K562 (cell line): ENCODE measurements at regions not wholly inside any gene's neighbourhood (a gene's known extent, or its start where the extent isn't known, plus 50 kb on each side); places are given as distances from the start of the nearest gene placed in this dataset.

Source experiments
- ATAC-seq: fragments of 200-7000 bp; cut with Tn5 transposase; 3 replicates; pipeline ENCODE4 v1.9.1; 2020; ENCODE audit warnings: moderate library complexity
- BruUV-seq: library from RNA; stranded (reverse); fragments of 400-500 nt; replicated peaks from 2 replicates; lab custom pipeline; 2021; lab: Mats Ljungman, UMichigan
- CTCF ChIA-PET: fragments of 300-600 bp; formaldehyde crosslinking; extraction: SDS; loops from one replicate; lab custom pipeline; 2021; ENCODE audit warnings: low intra/inter-chr PET ratio; lab: Yijun Ruan, JAX
- POLR2A ChIA-PET: fragments of 300-600, 350-650 bp; sonication (Branson Sonifier 250); formaldehyde crosslinking; extraction: SDS; loops from one replicate; lab custom pipeline; 2021; ENCODE audit warnings: antibody characterized with exemption, inconsistent platforms; lab: Yijun Ruan, JAX
- DNase-seq, 4 experiments: peaks; one replicate each; pipeline versions ENCODE4 v3.0.0 to v3.0.0-alpha.2; 2011 to 2018; ENCODE audit warnings: low spot score in 3 of 4, mixed read lengths in 3 of 4; ENCODE audit errors: extremely low read depth in 1 of 4
- FAIRE-seq: peaks from 2 replicates; lab custom pipeline; 2011; peaks lifted over from hg19 to GRCh38; lab: Jason Lieb, UNC
- H2AFZ ChIP-seq: 2 replicates; pipeline ENCODE4 v1.6.0; 2011; ENCODE audit warnings: low read depth, low read length, control low read depth, inconsistent platforms
- H3K27ac ChIP-seq: fragments of 200-600 bp; 3 replicates; pipeline ENCODE4 v1.8.0; 2011; ENCODE audit warnings: low read depth, mild to moderate bottlenecking, control low read depth, inconsistent platforms, low read length, moderate library complexity, mixed read lengths; ENCODE audit errors: extremely low read depth
- H3K27me3 ChIP-seq, 2 experiments: fragments of 300-600 bp in 1 of 2; 2 replicates in 1 of 2; 3 replicates in 1 of 2; pipeline versions ENCODE4 v1.6.0 to v1.8.0; 2011; ENCODE audit warnings: inconsistent platforms in 2 of 2, low read length in 2 of 2, mild to moderate bottlenecking in 1 of 2, mixed read lengths in 1 of 2, moderate library complexity in 1 of 2; ENCODE audit not compliant: control insufficient read depth in 2 of 2, insufficient read depth in 2 of 2
- H3K36me3 ChIP-seq: fragments of 300-600 bp; 3 replicates; pipeline ENCODE4 v1.8.0; 2011; ENCODE audit warnings: mild to moderate bottlenecking, low read length, inconsistent platforms; ENCODE audit not compliant: control insufficient read depth, insufficient read depth
- H3K4me1 ChIP-seq, 2 experiments: fragments of 200-600 bp in 1 of 2; replicated peaks in 1 of 2; 2 replicates in 1 of 2; 3 replicates in 1 of 2; pipeline versions ENCODE4 v1.5.1 to v1.8.0; 2011; ENCODE audit warnings: inconsistent platforms in 2 of 2, low read length in 2 of 2, mild to moderate bottlenecking in 1 of 2, mixed read lengths in 1 of 2, moderate library complexity in 1 of 2; ENCODE audit not compliant: control insufficient read depth in 2 of 2, insufficient read depth in 2 of 2
- H3K4me2 ChIP-seq: 2 replicates; pipeline ENCODE4 v1.6.1; 2011; ENCODE audit warnings: low read length, control low read depth, inconsistent platforms, mixed read lengths; ENCODE audit not compliant: insufficient read depth
- H3K4me3 ChIP-seq: fragments of 200-600 bp; sonication (generic), shearing (Covaris generic); 2 replicates; pipeline ENCODE4 v1.5.1; 2016; ENCODE audit warnings: control low read depth, inconsistent platforms
- H3K79me2 ChIP-seq: fragments of 200-600 bp; 3 replicates; pipeline ENCODE4 v1.8.0; 2011; ENCODE audit warnings: low read length, inconsistent platforms; ENCODE audit not compliant: control insufficient read depth, insufficient read depth
- H3K9ac ChIP-seq, 2 experiments: 2 replicates each; pipeline versions ENCODE4 v1.6.0 to v1.6.1; 2011; ENCODE audit warnings: low read depth in 2 of 2, low read length in 2 of 2, control low read depth in 1 of 2, inconsistent platforms in 1 of 2, mild to moderate bottlenecking in 1 of 2, mixed read lengths in 1 of 2; ENCODE audit not compliant: insufficient read depth in 1 of 2
- H3K9me1 ChIP-seq: one replicate; pipeline ENCODE4 v1.6.0; 2011; ENCODE audit warnings: inconsistent platforms, mild to moderate bottlenecking, low read length, moderate library complexity; ENCODE audit not compliant: control insufficient read depth, insufficient read depth
- H3K9me3 ChIP-seq: replicated peaks from 2 replicates; pipeline ENCODE4 v1.5.1; 2011; ENCODE audit warnings: low read depth, low read length, inconsistent platforms; ENCODE audit not compliant: control insufficient read depth, insufficient read depth
- H4K20me1 ChIP-seq: replicated peaks from 2 replicates; pipeline ENCODE4 v1.6.1; 2011; ENCODE audit warnings: low read length, inconsistent platforms, mixed read lengths; ENCODE audit not compliant: control insufficient read depth, insufficient read depth
- ATF2 ChIP-seq: sonication (generic); formaldehyde crosslinking; IDR thresholded peaks from 2 replicates; pipeline ENCODE4 v1.8.1; 2022; ENCODE audit warnings: missing genetic modification reagents
- ATF3 ChIP-seq, 2 experiments: fragments of 450-650 bp in 1 of 2; sonication (generic) in 1 of 2; formaldehyde crosslinking in 1 of 2; IDR thresholded peaks in 1 of 2; conservative IDR thresholded peaks in 1 of 2; 2 replicates each; pipeline versions ENCODE4 v1.6.1 to v1.8.1; 2016 to 2023; ENCODE audit warnings: mild to moderate bottlenecking in 2 of 2, moderate library complexity in 2 of 2, inconsistent platforms in 1 of 2, missing genetic modification reagents in 1 of 2
- CREBBP ChIP-seq: IDR thresholded peaks from one replicate; pipeline ENCODE4 v1.6.1; 2012; ENCODE audit warnings: low read depth, mild to moderate bottlenecking, control low read depth, inconsistent platforms, low read length
- E2F5 ChIP-seq: sonication (generic); formaldehyde crosslinking; IDR thresholded peaks from 2 replicates; pipeline ENCODE4 v1.8.0; 2022; ENCODE audit warnings: mild to moderate bottlenecking, missing genetic modification reagents
- E4F1 ChIP-seq: fragments of 250-450 bp; sonication (Bioruptor Pico); IDR thresholded peaks from 2 replicates; pipeline ENCODE4 v1.5.0; 2021; ENCODE audit warnings: mild to moderate bottlenecking, borderline replicate concordance
- PHF21A ChIP-seq: fragments of 450-650 bp; IDR thresholded peaks from 2 replicates; pipeline ENCODE4 v1.6.1; 2017; ENCODE audit warnings: low read depth, borderline replicate concordance
- WGBS: fragments of 100-300 bp; shearing (Covaris generic); methylation state at CpG from one replicate; pipeline ENCODE4 v1.1.6; 2016; ENCODE audit warnings: low coverage, mixed read lengths; ENCODE audit not compliant: insufficient coverage; ENCODE audit errors: missing lambda C conversion rate; 5-methylcytosine and 5-hydroxymethylcytosine counted together
- in situ Hi-C: fragments of 300-500 bp; cut with MboI; formaldehyde crosslinking; loops from 4 replicates; pipeline ENCODE4 v1.15.0; 2018; ENCODE audit warnings: inconsistent platforms, mixed read lengths
- intact Hi-C: fragments of 100-400 bp; cut with micrococcal nuclease; formaldehyde crosslinking; loops from 2 replicates; pipeline ENCODE4 v1.14.2; 2022

- CTCF ChIA-PET: no interaction called here
- intact Hi-C loops: loop anchor here (10.0 kb wide), 1 partner anchor 82 kb away; no protein-coding TSS in a partner anchor
- DNase-seq: no peak
Observed at GRCh38 chr1:121546830-121547591, 362.2 kb downstream of the SRGAP2C start.

More at GRCh38 chr1:121546830-121547591, 362.2 kb downstream of the SRGAP2C start:
- Histone ChIP-seq H4K20me1 (no peaks in the 10 kb centered on the region), H3K27ac (no peak overlapping the region), H3K36me3 (no peaks in the 10 kb centered on the region), H3K4me2 (no peak overlapping the region), H3K79me2 (no peaks in the 10 kb centered on the region), H3K9me3 (no peaks in the 10 kb centered on the region), H3K27me3 (no peaks in the 10 kb centered on the region), H3K9ac (no peak overlapping the region), H3K4me3 (no peak overlapping the region), H2AFZ (no peak overlapping the region), H3K9me1 (no peaks in the 10 kb centered on the region), H3K4me1 (no peaks in the 10 kb centered on the region)
- TF ChIP-seq ATF3 (IDR thresholded peaks at IDR 0.05): no peak
- TF ChIP-seq ATF3 (CRISPR knock-in tag; conservative IDR thresholded peaks at IDR 0.05): no peak
- no peak for TF ChIP-seq ATF2
- TF ChIP-seq E2F5 (CRISPR knock-in tag): no peak
- TF ChIP-seq CREBBP: no peak
- no peak for TF ChIP-seq E4F1 (CRISPR knock-in tag)
- TF ChIP-seq PHF21A: no peak
- POLR2A ChIA-PET: no interaction called here
- no TSS peak for BruUV-seq
- in situ Hi-C loops: no loop called here
- FAIRE-seq (no peak), ATAC-seq (no peak)
- 2% methylated on average over 3 of the region's 3 CpGs for WGBS
